Limb (tissue), 2 donors: ENCODE measurements at regions not wholly inside any gene's neighbourhood (a gene's known extent, or its start where the extent isn't known, plus 50 kb on each side); places are given as distances from the start of the nearest gene placed in this dataset.

ENCODE experiments used
- DNase-seq, 2 donors: peaks; one replicate each; pipeline ENCODE4 v3.0.0-alpha.2; 2016; ENCODE audit errors: extremely low spot score in 2 of 2

GRCh38 chr2:9756692-9757250, 86.5 kb upstream of the TAF1B start:
- no peak for DNase-seq

- peak; percentile 71 to 80 for DNase-seq
Observed at GRCh38 chr2:9757501-9758264, 85.6 kb upstream of the TAF1B start.

- DNase-seq = no peak
Observed at GRCh38 chr2:9758741-9759140, 84.5 kb upstream of the TAF1B start.

GRCh38 chr2:9760069-9760901, 83.0 kb upstream of the TAF1B start:
- no peak for DNase-seq

- no peak for DNase-seq
Observed at GRCh38 chr2:9760902-9761228, 82.4 kb upstream of the TAF1B start.

GRCh38 chr2:9761577-9761976, 81.7 kb upstream of the TAF1B start:
- peak; percentile 41 to 50 for DNase-seq

GRCh38 chr2:9762164-9762563, 81.1 kb upstream of the TAF1B start:
- DNase-seq = no peak

- DNase-seq = no peak
Observed at GRCh38 chr2:9762941-9763340, 80.3 kb upstream of the TAF1B start.

GRCh38 chr2:9763356-9764152, 79.7 kb upstream of the TAF1B start:
- no peak for DNase-seq

GRCh38 chr2:9764153-9764778, 79.0 kb upstream of the TAF1B start:
- no peak for DNase-seq

- no peak for DNase-seq
Observed at GRCh38 chr2:9765611-9766531, 77.4 kb upstream of the TAF1B start.

GRCh38 chr2:9767656-9768281, 75.5 kb upstream of the TAF1B start:
- no peak for DNase-seq

- no peak for DNase-seq
Observed at GRCh38 chr2:9768388-9768787, 74.9 kb upstream of the TAF1B start.

GRCh38 chr2:9769171-9770005, 73.9 kb upstream of the TAF1B start:
- DNase-seq = peak in 1 of 2 donors; percentile 65

- DNase-seq = no peak
Observed at GRCh38 chr2:9770006-9770307, 73.3 kb upstream of the TAF1B start.

- peak; percentile 75 to 79 for DNase-seq
Observed at GRCh38 chr2:9770308-9771100, 72.8 kb upstream of the TAF1B start.

GRCh38 chr2:9771101-9771449, 72.2 kb upstream of the TAF1B start:
- no peak for DNase-seq

GRCh38 chr2:9771481-9772017, 71.7 kb upstream of the TAF1B start:
- no peak for DNase-seq
